GM12878 (cell line): ENCODE measurements at regions not wholly inside any gene's neighbourhood (a gene's known extent, or its start where the extent isn't known, plus 50 kb on each side); places are given as distances from the start of the nearest gene placed in this dataset.

Source experiments
- ATAC-seq: fragments of 200-7000 bp; cut with Tn5 transposase; 3 replicates; pipeline ENCODE4 v1.9.1; 2020; ENCODE audit warnings: mild to moderate bottlenecking, moderate library complexity
- BruUV-seq: library from RNA; stranded (reverse); fragments of 400-500 nt; replicated peaks from 2 replicates; lab custom pipeline; 2021; lab: Mats Ljungman, UMichigan
- CTCF ChIA-PET: fragments of 300-600 bp; sonication (Branson Sonifier 250); formaldehyde crosslinking; extraction: SDS; loops from one replicate; lab custom pipeline; 2021; ENCODE audit warnings: inconsistent platforms; lab: Yijun Ruan, JAX
- POLR2A ChIA-PET: fragments of 350-600 bp; formaldehyde crosslinking; extraction: SDS; loops from one replicate; lab custom pipeline; 2021; ENCODE audit warnings: inconsistent platforms; lab: Charles Lee
- RAD21 ChIA-PET: fragments of 300-600 bp; sonication (Branson Sonifier 250); formaldehyde crosslinking; loops from one replicate; lab custom pipeline; 2023; ENCODE audit warnings: antibody characterized with exemption; ENCODE audit not compliant: unreplicated experiment; lab: Charles Lee
- SMC1A ChIA-PET: fragments of 300-600 bp; sonication (Branson Sonifier 250); formaldehyde crosslinking; loops from one replicate; lab custom pipeline; 2023; ENCODE audit not compliant: unreplicated experiment, uncharacterized antibody; lab: Charles Lee
- DNase-seq: peaks from one replicate; pipeline ENCODE4 v3.0.0-alpha.2; 2011; ENCODE audit warnings: low read depth, low spot score
- FAIRE-seq: peaks from 3 replicates; lab custom pipeline; 2011; peaks lifted over from hg19 to GRCh38; lab: Jason Lieb, UNC
- H2AFZ ChIP-seq: 2 replicates; pipeline ENCODE4 v1.6.0; 2011; ENCODE audit warnings: low read depth, low read length, control low read depth; ENCODE audit not compliant: control insufficient read depth
- H3K27ac ChIP-seq: 2 replicates; pipeline ENCODE4 v1.5.1; 2011; ENCODE audit warnings: control low read depth; ENCODE audit not compliant: control insufficient read depth, insufficient read depth
- H3K27me3 ChIP-seq, 2 experiments: replicated peaks in 1 of 2; 2 replicates each; pipeline versions ENCODE4 v1.6.0 to v1.6.1; 2011; ENCODE audit warnings: low read length in 1 of 2; ENCODE audit not compliant: control insufficient read depth in 2 of 2, insufficient read depth in 2 of 2
- H3K36me3 ChIP-seq, 2 experiments: 2 replicates each; pipeline ENCODE4 v1.5.1; 2011; ENCODE audit warnings: low read length in 1 of 2; ENCODE audit not compliant: control insufficient read depth in 2 of 2, insufficient read depth in 2 of 2
- H3K4me1 ChIP-seq: 2 replicates; pipeline ENCODE4 v1.6.1; 2011; ENCODE audit warnings: mild to moderate bottlenecking, low read length, moderate library complexity, mixed read lengths; ENCODE audit not compliant: control insufficient read depth, insufficient read depth
- H3K4me2 ChIP-seq: 2 replicates; pipeline ENCODE4 v1.6.0; 2011; ENCODE audit warnings: control low read depth; ENCODE audit not compliant: control insufficient read depth, insufficient read depth
- H3K4me3 ChIP-seq: fragments of 200-600 bp; sonication (generic); 2 replicates; pipeline ENCODE4 v1.5.1; 2016
- H3K79me2 ChIP-seq: 2 replicates; pipeline ENCODE4 v1.6.0; 2011; ENCODE audit warnings: low read length; ENCODE audit not compliant: control insufficient read depth, insufficient read depth
- H3K9ac ChIP-seq: 2 replicates; pipeline ENCODE4 v1.8.0; 2011; ENCODE audit warnings: low read length, control low read depth, mixed read lengths; ENCODE audit not compliant: control insufficient read depth, insufficient read depth
- H3K9me3 ChIP-seq: replicated peaks from 3 replicates; pipeline ENCODE4 v1.5.1; 2011; ENCODE audit warnings: mild to moderate bottlenecking, low read length; ENCODE audit not compliant: control insufficient read depth, insufficient read depth
- H4K20me1 ChIP-seq: 2 replicates; pipeline ENCODE4 v1.6.0; 2011; ENCODE audit not compliant: control insufficient read depth, insufficient read depth
- BCL11A ChIP-seq: IDR thresholded peaks from 2 replicates; pipeline ENCODE4 v1.6.1; 2011; ENCODE audit warnings: low read depth, low read length
- CBX3 ChIP-seq: fragments of 200-600 bp; sonication (generic); IDR thresholded peaks from 2 replicates; pipeline ENCODE4 v1.6.1; 2016; ENCODE audit warnings: low read depth, borderline replicate concordance
- DPF2 ChIP-seq: fragments of 450-650 bp; IDR thresholded peaks from 2 replicates; pipeline ENCODE4 v1.6.1; 2017; ENCODE audit warnings: mild to moderate bottlenecking
- IRF5 ChIP-seq: fragments of 450-650 bp; IDR thresholded peaks from 2 replicates; pipeline ENCODE4 v1.6.1; 2017; ENCODE audit warnings: borderline replicate concordance
- JUND ChIP-seq: IDR thresholded peaks from 2 replicates; pipeline ENCODE4 v1.6.1; 2012; ENCODE audit warnings: low read depth, mild to moderate bottlenecking, low read length, improper control_type of control experiment, moderate library complexity
- KDM1A ChIP-seq: fragments of 200-600 bp; sonication (generic); IDR thresholded peaks from 2 replicates; pipeline ENCODE4 v1.6.1; 2016; ENCODE audit warnings: borderline replicate concordance
- MTA3 ChIP-seq: IDR thresholded peaks from 2 replicates; pipeline ENCODE4 v1.6.1; 2012; ENCODE audit warnings: low read length, inconsistent platforms, borderline replicate concordance
- SMAD1 ChIP-seq: fragments of 450-650 bp; IDR thresholded peaks from 2 replicates; pipeline ENCODE4 v1.6.1; 2018; ENCODE audit warnings: mild to moderate bottlenecking, low read depth; ENCODE audit not compliant: partially characterized antibody
- SUPT20H ChIP-seq: IDR thresholded peaks from 2 replicates; pipeline ENCODE4 v1.6.1; 2011; ENCODE audit warnings: low read depth, mild to moderate bottlenecking, low read length, moderate library complexity, borderline replicate concordance; ENCODE audit not compliant: control insufficient read depth
- TCF7 ChIP-seq: IDR thresholded peaks from 2 replicates; pipeline ENCODE4 v1.6.1; 2014; ENCODE audit warnings: antibody characterized with exemption, borderline replicate concordance
- YBX1 ChIP-seq: fragments of 450-650 bp; IDR thresholded peaks from 2 replicates; pipeline ENCODE4 v1.6.1; 2016; ENCODE audit warnings: antibody characterized with exemption
- ZNF24 ChIP-seq: fragments of 450-650 bp; IDR thresholded peaks from 2 replicates; pipeline ENCODE4 v1.6.1; 2017; ENCODE audit warnings: antibody characterized with exemption, mild to moderate bottlenecking
- ZNF687 ChIP-seq: fragments of 450-650 bp; IDR thresholded peaks from 2 replicates; pipeline ENCODE4 v1.6.1; 2017; ENCODE audit warnings: mild to moderate bottlenecking, moderate library complexity
- WGBS: methylation state at CpG from one replicate; pipeline ENCODE4 v1.1.6; 2016; ENCODE audit warnings: low lambda C conversion rate; ENCODE audit not compliant: insufficient replicate concordance, insufficient coverage; ENCODE audit errors: missing lambda C conversion rate; 5-methylcytosine and 5-hydroxymethylcytosine counted together
- in situ Hi-C: fragments of 300-500 bp; cut with MboI; formaldehyde crosslinking; loops from 9 replicates; pipeline ENCODE4 v1.14.3; 2018; ENCODE audit warnings: mixed read lengths
- intact Hi-C: fragments of 100-400 bp; cut with micrococcal nuclease; formaldehyde crosslinking; loops from one replicate; pipeline ENCODE4 v1.14.2; 2022; ENCODE audit not compliant: unreplicated experiment
- TF ChIP-seq, protein P1 (sequence below): fragments of 450-650 bp; IDR thresholded peaks from 2 replicates; pipeline ENCODE4 v1.6.1; 2017; ENCODE audit warnings: low read depth, mild to moderate bottlenecking, moderate library complexity

- CTCF ChIA-PET: no interaction called here
- RAD21 ChIA-PET: no interaction called here
- H2AFZ ChIP-seq: no peak overlapping the region
- 18% methylated on average over 3 of the region's 3 CpGs for WGBS
- ATAC-seq (no peak), DNase-seq (no peak), FAIRE-seq (no peak)
- H3K36me3 ChIP-seq: no peaks in the 10 kb centered on the region
- no peak overlapping the region for H3K27ac ChIP-seq
- intact Hi-C loops: no loop called here
- in situ Hi-C loops: no loop called here
- H3K9me3 ChIP-seq: no peaks in the 10 kb centered on the region
- no peaks in the 10 kb centered on the region for H4K20me1 ChIP-seq
- no peaks in the 10 kb centered on the region for H3K79me2 ChIP-seq
- BruUV-seq: no TSS peak
- TF ChIP-seq DPF2: no peak
- TF ChIP-seq MTA3: no peak
- no peak for TF ChIP-seq ZNF687
- TF ChIP-seq ZNF24: no peak
- no peak for TF ChIP-seq SUPT20H
- TF ChIP-seq KDM1A: no peak
- TF ChIP-seq TCF7: no peak
- TF ChIP-seq BCL11A: no peak
- TF ChIP-seq IRF5: no peak
- TF ChIP-seq YBX1: no peak
- no peak for TF ChIP-seq JUND
- TF ChIP-seq CBX3: no peak
- no peak for TF ChIP-seq SMAD1
- TF ChIP-seq, protein P1, sequence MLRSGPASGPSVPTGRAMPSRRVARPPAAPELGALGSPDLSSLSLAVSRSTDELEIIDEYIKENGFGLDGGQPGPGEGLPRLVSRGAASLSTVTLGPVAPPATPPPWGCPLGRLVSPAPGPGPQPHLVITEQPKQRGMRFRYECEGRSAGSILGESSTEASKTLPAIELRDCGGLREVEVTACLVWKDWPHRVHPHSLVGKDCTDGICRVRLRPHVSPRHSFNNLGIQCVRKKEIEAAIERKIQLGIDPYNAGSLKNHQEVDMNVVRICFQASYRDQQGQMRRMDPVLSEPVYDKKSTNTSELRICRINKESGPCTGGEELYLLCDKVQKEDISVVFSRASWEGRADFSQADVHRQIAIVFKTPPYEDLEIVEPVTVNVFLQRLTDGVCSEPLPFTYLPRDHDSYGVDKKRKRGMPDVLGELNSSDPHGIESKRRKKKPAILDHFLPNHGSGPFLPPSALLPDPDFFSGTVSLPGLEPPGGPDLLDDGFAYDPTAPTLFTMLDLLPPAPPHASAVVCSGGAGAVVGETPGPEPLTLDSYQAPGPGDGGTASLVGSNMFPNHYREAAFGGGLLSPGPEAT: no peak
- SMC1A ChIA-PET: no interaction called here
- H3K4me2 ChIP-seq: no peak overlapping the region
- POLR2A ChIA-PET: no interaction called here
- H3K4me1 ChIP-seq: no peaks in the 10 kb centered on the region
- no peak overlapping the region for H3K9ac ChIP-seq
- peaks cover 2 to 5% of the 10 kb centered on the region in 2 experiments; a peak in 2 of 4 replicates for H3K27me3 ChIP-seq
- no peak overlapping the region for H3K4me3 ChIP-seq
Observed at GRCh38 chr1:181326348-181326747, 157.0 kb upstream of the CACNA1E start.
